OCI-LY1 (cell line): ENCODE measurements at regions not wholly inside any gene's neighbourhood (a gene's known extent, or its start where the extent isn't known, plus 50 kb on each side); places are given as distances from the start of the nearest gene placed in this dataset.

Experiments used
- CTCF ChIP-seq: fragments of 200-600 bp; sonication (generic), shearing (Covaris generic); IDR thresholded peaks from 2 replicates; pipeline ENCODE4 v1.5.1; 2017; ENCODE audit warnings: mild to moderate bottlenecking, antibody characterized with exemption, low read length, moderate library complexity, mixed read lengths
- EZH2 ChIP-seq: fragments of 200-600 bp; sonication (generic), shearing (Covaris generic); IDR thresholded peaks from 2 replicates; pipeline ENCODE4 v1.8.0; 2017; ENCODE audit warnings: borderline replicate concordance, mixed run types, mild to moderate bottlenecking, antibody characterized with exemption, low read length, moderate library complexity, mixed read lengths

GRCh38 chr15:77867266-77868047 is 210.1 kb downstream of the TBC1D2B start:
- no peak for TF ChIP-seq CTCF
- TF ChIP-seq EZH2: no peak
